ENCODE measurements at regions not wholly inside any gene's neighbourhood (a gene's known extent, or its start where the extent isn't known, plus 50 kb on each side); places are given as distances from the start of the nearest gene placed in this dataset.

DNA sequence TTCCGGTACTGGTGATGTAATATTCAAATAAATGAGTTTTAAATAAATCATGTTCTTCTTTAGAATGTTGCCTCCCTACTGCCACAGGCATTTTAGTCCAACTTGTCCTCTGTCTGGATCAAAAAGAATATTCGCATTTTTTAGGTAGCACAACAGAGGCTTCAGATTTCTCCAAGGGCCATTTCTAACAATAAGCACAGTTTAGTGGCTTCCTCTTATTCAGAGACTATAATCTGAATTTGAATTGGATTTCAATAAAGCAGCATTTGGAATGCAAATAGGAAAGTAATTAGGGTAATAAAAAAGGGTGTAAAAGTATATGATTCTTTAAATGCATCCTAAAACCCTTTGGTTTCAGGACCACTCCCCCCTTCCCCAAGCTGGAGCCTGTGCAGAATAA lies 167.9 kb upstream of the GLRA2 start:
- no peak for DNase-seq
- in situ Hi-C loops (cut with MboI; ENCODE audit: low pct_ligation_motif_present in 1 of 4, low pct_unique_long_range_greater_than_20kb in 1 of 4, low sequenced_read_pairs in 3 of 4) (no loop called here), intact Hi-C loops (cut with DNase I; ENCODE audit: low total_unique reads) (no loop called here)
- Histone ChIP-seq H3K36me3 (no peaks in the 10 kb centered on the region), H3K27me3 (no peaks in the 10 kb centered on the region), H3K9me3 (no peaks in the 10 kb centered on the region), H3K4me1 (no peaks in the 10 kb centered on the region), H3K27ac (no peak overlapping the region), H3K4me3 (no peak overlapping the region)
- TF ChIP-seq POLR2A (IDR thresholded peaks at IDR 0.05) (no peak), EP300 (IDR thresholded peaks at IDR 0.05; ENCODE audit: low read depth) (no peak), POLR2AphosphoS5 (IDR thresholded peaks at IDR 0.05) (no peak)
- TF ChIP-seq, protein P1, sequence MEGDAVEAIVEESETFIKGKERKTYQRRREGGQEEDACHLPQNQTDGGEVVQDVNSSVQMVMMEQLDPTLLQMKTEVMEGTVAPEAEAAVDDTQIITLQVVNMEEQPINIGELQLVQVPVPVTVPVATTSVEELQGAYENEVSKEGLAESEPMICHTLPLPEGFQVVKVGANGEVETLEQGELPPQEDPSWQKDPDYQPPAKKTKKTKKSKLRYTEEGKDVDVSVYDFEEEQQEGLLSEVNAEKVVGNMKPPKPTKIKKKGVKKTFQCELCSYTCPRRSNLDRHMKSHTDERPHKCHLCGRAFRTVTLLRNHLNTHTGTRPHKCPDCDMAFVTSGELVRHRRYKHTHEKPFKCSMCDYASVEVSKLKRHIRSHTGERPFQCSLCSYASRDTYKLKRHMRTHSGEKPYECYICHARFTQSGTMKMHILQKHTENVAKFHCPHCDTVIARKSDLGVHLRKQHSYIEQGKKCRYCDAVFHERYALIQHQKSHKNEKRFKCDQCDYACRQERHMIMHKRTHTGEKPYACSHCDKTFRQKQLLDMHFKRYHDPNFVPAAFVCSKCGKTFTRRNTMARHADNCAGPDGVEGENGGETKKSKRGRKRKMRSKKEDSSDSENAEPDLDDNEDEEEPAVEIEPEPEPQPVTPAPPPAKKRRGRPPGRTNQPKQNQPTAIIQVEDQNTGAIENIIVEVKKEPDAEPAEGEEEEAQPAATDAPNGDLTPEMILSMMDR (IDR thresholded peaks at IDR 0.05): no peak
- 30 to 69% methylated on average over 2 of the region's 2 CpGs for WGBS, 2 donors (ENCODE audit: low coverage in 1 of 2)

DNA sequence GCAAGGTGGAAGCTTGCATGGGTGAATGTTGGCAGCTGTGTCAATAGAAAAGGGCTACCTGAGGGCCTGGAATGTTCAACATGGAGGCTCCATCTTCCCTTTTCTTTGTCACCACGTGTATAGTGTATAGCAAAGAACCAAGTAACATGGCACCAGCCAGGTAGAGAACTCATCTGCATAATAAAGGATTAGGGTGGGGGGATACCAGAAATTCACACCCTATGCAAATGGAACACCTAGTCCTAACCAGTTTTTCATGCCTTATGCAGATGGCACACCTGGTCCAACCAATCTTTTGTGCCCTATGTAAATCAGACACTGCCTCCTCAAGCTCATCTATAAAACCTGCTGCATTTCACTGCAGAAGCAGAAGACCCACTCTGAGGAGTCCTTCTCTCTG lies 169.6 kb upstream of the GLRA2 start:
- in situ Hi-C loops (cut with MboI; ENCODE audit: low pct_ligation_motif_present in 1 of 4, low pct_unique_long_range_greater_than_20kb in 1 of 4, low sequenced_read_pairs in 3 of 4): no loop called here
- Histone ChIP-seq H3K36me3 (no peaks in the 10 kb centered on the region), H3K9me3 (no peaks in the 10 kb centered on the region), H3K27ac (peak overlapping the region in 3 of 4 donors; percentile 1 to 23 (median 12)), H3K4me1 (no peaks in the 10 kb centered on the region), H3K4me3 (no peak overlapping the region), H3K27me3 (no peaks in the 10 kb centered on the region)
- WGBS, 2 donors (ENCODE audit: low coverage in 1 of 2): 21% methylated on average over 1 of the region's 1 CpG; no CpG with 5 or more reads in 1 of the 2 donors
- DNase-seq: no peak
- intact Hi-C loops (cut with DNase I; ENCODE audit: low total_unique reads): no loop called here
- TF ChIP-seq EP300 (IDR thresholded peaks at IDR 0.05; ENCODE audit: low read depth): no peak
- TF ChIP-seq, protein P1 (IDR thresholded peaks at IDR 0.05): no peak
- TF ChIP-seq POLR2A (IDR thresholded peaks at IDR 0.05): no peak
- TF ChIP-seq POLR2AphosphoS5 (IDR thresholded peaks at IDR 0.05): no peak

GRCh38 chrX:14359316-14359715 lies 170.0 kb upstream of the GLRA2 start:
- TF ChIP-seq, protein P1 (IDR thresholded peaks at IDR 0.05): no peak
- TF ChIP-seq POLR2A (IDR thresholded peaks at IDR 0.05) (no peak), POLR2AphosphoS5 (IDR thresholded peaks at IDR 0.05) (no peak), EP300 (IDR thresholded peaks at IDR 0.05; ENCODE audit: low read depth) (no peak)
- H3K9me3 ChIP-seq: no peaks in the 10 kb centered on the region
- DNase-seq: no peak
- H3K4me3 ChIP-seq: no peak overlapping the region
- H3K4me1 ChIP-seq: no peaks in the 10 kb centered on the region
- no peaks in the 10 kb centered on the region for H3K27me3 ChIP-seq
- WGBS, 2 donors (ENCODE audit: low coverage in 1 of 2): 20 to 40% methylated on average over 1 to 2 of the region's 2 CpGs
- peak overlapping the region in 3 of 4 donors; percentile 1 to 23 (median 12) for H3K27ac ChIP-seq
- no peaks in the 10 kb centered on the region for H3K36me3 ChIP-seq
- in situ Hi-C loops (cut with MboI; ENCODE audit: low pct_ligation_motif_present in 1 of 4, low pct_unique_long_range_greater_than_20kb in 1 of 4, low sequenced_read_pairs in 3 of 4): no loop called here
- intact Hi-C loops (cut with DNase I; ENCODE audit: low total_unique reads): no loop called here

- TF ChIP-seq EP300 (IDR thresholded peaks at IDR 0.05; ENCODE audit: low read depth) (no peak), POLR2AphosphoS5 (IDR thresholded peaks at IDR 0.05) (no peak), POLR2A (IDR thresholded peaks at IDR 0.05) (no peak)
- TF ChIP-seq, protein P1 (IDR thresholded peaks at IDR 0.05): no peak
- no peak for DNase-seq
Measured at GRCh38 chrX:14357314-14357713, 172.0 kb upstream of the GLRA2 start.

More at GRCh38 chrX:14357314-14357713, 172.0 kb upstream of the GLRA2 start:
- H3K36me3 ChIP-seq: no peaks in the 10 kb centered on the region
- no peaks in the 10 kb centered on the region for H3K9me3 ChIP-seq
- H3K4me3 ChIP-seq: no peak overlapping the region
- intact Hi-C loops (cut with DNase I; ENCODE audit: low total_unique reads): no loop called here
- in situ Hi-C loops (cut with MboI; ENCODE audit: low pct_ligation_motif_present in 1 of 4, low pct_unique_long_range_greater_than_20kb in 1 of 4, low sequenced_read_pairs in 3 of 4): no loop called here
- no peaks in the 10 kb centered on the region for H3K4me1 ChIP-seq
- no peak overlapping the region for H3K27ac ChIP-seq
- no peaks in the 10 kb centered on the region for H3K27me3 ChIP-seq

Measured in transverse colon (tissue), 4 donors.